GM06990 (cell line): ENCODE measurements at regions not wholly inside any gene's neighbourhood (a gene's known extent, or its start where the extent isn't known, plus 50 kb on each side); places are given as distances from the start of the nearest gene placed in this dataset.

Experiments used
- DNase-seq: peaks from one replicate; pipeline ENCODE4 v3.0.0-alpha.2; 2011; ENCODE audit not compliant: insufficient read length; ENCODE audit errors: extremely low read depth
- H3K27me3 ChIP-seq: replicated peaks from 2 replicates; pipeline ENCODE4 v1.6.0; 2011; ENCODE audit warnings: low read length; ENCODE audit not compliant: control insufficient read depth, insufficient read depth
- H3K36me3 ChIP-seq: 2 replicates; pipeline ENCODE4 v1.5.1; 2011; ENCODE audit warnings: low read length; ENCODE audit not compliant: control insufficient read depth, insufficient read depth
- H3K4me3 ChIP-seq: replicated peaks from 2 replicates; pipeline ENCODE4 v1.5.1; 2011; ENCODE audit warnings: low read depth, mild to moderate bottlenecking, control low read depth, low read length
- CTCF ChIP-seq: IDR thresholded peaks from 2 replicates; pipeline ENCODE4 v1.5.1; 2011; ENCODE audit warnings: low read length, control low read depth, mild to moderate bottlenecking, inconsistent platforms; ENCODE audit not compliant: insufficient read depth, poor library complexity, severe bottlenecking

GRCh38 chr6:84862843-84863242, 98.4 kb upstream of the TBX18 start:
- DNase-seq = no peak
- no peak for TF ChIP-seq CTCF
- H3K27me3 ChIP-seq = no peaks in the 10 kb centered on the region
- no peak overlapping the region for H3K4me3 ChIP-seq
- no peaks in the 10 kb centered on the region for H3K36me3 ChIP-seq

GRCh38 chr6:84860920-84861319, 96.5 kb upstream of the TBX18 start:
- no peak for DNase-seq
- no peaks in the 10 kb centered on the region for H3K36me3 ChIP-seq
- H3K4me3 ChIP-seq = no peak overlapping the region
- no peaks in the 10 kb centered on the region for H3K27me3 ChIP-seq
- TF ChIP-seq CTCF = no peak

GRCh38 chr6:84860509-84860908, 96.1 kb upstream of the TBX18 start:
- H3K36me3 ChIP-seq = no peaks in the 10 kb centered on the region
- no peak overlapping the region for H3K4me3 ChIP-seq
- DNase-seq = no peak
- H3K27me3 ChIP-seq = no peaks in the 10 kb centered on the region
- no peak for TF ChIP-seq CTCF

- DNase-seq = no peak
- no peaks in the 10 kb centered on the region for H3K36me3 ChIP-seq
- no peaks in the 10 kb centered on the region for H3K27me3 ChIP-seq
- no peak for TF ChIP-seq CTCF
- H3K4me3 ChIP-seq = no peak overlapping the region
Measured at GRCh38 chr6:84854811-84855400, 90.5 kb upstream of the TBX18 start.

GRCh38 chr6:84853901-84854300, 89.5 kb upstream of the TBX18 start:
- no peak for DNase-seq
- H3K4me3 ChIP-seq = no peak overlapping the region
- H3K27me3 ChIP-seq = no peaks in the 10 kb centered on the region
- TF ChIP-seq CTCF = no peak
- H3K36me3 ChIP-seq = no peaks in the 10 kb centered on the region

- Histone ChIP-seq H3K4me3 (no peak overlapping the region), H3K36me3 (no peaks in the 10 kb centered on the region), H3K27me3 (no peaks in the 10 kb centered on the region)
- TF ChIP-seq CTCF = no peak
- no peak for DNase-seq
Measured at GRCh38 chr6:84848960-84849359, 84.6 kb upstream of the TBX18 start.
